ENCODE measurements at regions not wholly inside any gene's neighbourhood (a gene's known extent, or its start where the extent isn't known, plus 50 kb on each side); places are given as distances from the start of the nearest gene placed in this dataset.

DNA sequence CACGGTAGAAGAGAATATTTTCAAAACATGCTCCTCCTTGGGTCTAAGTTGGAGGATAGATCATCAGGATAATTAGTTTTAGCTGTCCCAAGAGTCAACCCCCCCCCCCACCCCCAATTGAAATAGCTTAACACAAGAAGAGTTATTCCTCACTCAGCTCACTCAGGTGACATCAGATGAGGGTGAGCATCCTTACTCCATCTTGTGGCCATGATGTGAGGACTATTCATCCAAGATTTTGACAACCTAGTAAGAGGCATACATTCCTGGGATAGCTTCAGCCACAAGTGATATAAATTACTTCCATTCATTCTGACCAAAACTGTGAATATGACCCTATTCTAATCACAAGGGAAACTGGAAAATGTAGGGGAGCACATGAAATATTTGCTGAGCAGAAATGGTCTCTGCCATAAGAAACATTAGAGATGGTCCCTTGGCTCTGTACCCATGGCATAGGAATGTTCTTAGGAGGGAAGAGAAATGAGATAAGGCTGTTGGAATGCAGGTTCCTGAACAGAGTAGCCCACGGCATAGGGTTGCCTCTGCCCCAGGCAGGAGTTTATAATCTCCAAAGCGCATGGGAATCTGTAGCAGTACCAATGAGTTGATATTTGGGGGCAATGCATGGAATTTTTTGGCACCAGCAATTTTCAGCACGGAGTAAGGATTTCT, 257.2 kb downstream of the CYRIA start:
- DNase-seq = no peak

GRCh38 chr2:16407358-16407757, 258.3 kb downstream of the CYRIA start:
- DNase-seq = no peak

GRCh38 chr2:16406496-16407289, 258.9 kb downstream of the CYRIA start:
- no peak for DNase-seq

- no peak for DNase-seq
Measured at GRCh38 chr2:16405551-16405950, 260.1 kb downstream of the CYRIA start.

DNA sequence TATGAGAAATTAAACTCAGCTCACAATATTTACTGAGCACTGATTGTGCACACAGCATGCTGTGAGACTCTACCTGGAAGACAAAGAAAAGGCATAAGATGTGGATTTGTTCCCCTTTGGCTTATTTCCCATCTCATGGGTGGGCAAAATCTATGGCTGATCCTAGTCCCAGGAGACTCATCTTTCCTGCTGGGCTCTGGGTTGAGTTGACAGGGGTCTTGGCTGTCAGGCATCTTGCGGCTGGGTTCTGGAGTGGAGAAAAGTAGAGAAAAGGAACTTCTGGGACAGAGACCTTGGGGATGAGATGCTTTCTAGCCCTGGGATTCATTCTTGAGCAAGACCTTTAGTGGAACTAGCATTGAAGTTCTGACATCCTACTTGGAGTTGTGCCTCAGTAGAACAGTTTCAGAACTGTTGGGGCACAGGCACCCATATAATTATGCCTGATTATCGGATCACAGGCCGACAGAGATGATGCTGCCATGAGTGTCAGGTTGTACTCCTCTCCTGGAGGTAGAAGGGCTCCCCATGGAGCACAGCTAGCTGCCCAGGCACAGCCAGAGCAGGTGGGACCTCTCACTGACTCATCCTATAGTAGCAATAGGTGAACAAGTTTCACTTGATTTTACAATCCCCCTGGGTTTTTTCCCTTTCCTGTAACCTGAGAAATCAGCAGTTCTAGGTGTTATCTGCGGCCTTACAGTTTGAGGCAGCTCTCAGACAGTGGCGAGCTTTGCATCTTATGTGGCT, 260.9 kb downstream of the CYRIA start:
- DNase-seq = no peak

DNA sequence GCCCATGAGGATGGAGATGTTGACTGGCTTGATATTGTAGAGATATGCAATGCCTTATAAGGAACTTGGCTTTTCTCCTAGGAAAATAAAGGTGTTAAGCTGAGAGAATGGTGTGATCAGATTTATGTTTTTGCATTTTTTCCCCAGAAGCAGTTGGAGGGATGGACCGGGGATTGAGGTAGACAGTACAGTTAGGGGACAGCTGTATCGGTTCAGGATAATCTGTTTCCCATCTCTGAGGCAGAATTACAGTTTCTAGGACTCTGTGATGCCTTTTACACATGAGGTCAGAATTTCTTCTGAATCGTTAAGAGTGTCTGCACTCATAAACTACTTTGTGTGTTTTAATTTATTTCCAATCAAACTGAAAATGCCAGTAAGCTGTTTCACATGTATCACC, 261.5 kb downstream of the CYRIA start:
- no peak for DNase-seq

GRCh38 chr2:16402891-16403290, 262.7 kb downstream of the CYRIA start:
- DNase-seq = no peak

DNA sequence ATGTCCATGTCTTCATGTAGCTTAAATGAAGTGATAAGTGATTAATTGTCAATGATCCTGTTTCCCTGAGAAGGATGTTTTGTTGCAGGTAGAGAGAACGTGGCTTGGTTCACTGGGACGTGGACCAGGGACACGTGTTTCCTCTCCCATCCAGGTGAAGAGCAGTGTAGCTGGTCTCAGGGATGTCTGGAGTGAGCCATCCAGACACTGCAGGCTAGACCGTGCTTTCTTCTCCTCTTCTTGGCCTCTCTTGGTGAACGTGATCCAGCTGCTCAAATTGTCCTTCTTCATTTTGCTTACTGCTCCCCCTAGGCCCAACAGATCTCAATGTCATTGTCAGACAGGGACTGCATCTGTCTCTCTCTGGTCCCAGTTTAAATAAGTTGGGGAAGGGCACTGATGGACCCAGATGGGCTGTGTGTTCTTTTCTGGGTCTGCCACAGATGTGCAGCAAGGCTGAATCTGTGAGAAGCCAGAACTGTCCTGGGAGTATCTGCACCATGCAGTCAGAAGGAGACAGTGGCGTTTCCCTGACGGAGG, 263.8 kb downstream of the CYRIA start:
- DNase-seq = no peak

DNA sequence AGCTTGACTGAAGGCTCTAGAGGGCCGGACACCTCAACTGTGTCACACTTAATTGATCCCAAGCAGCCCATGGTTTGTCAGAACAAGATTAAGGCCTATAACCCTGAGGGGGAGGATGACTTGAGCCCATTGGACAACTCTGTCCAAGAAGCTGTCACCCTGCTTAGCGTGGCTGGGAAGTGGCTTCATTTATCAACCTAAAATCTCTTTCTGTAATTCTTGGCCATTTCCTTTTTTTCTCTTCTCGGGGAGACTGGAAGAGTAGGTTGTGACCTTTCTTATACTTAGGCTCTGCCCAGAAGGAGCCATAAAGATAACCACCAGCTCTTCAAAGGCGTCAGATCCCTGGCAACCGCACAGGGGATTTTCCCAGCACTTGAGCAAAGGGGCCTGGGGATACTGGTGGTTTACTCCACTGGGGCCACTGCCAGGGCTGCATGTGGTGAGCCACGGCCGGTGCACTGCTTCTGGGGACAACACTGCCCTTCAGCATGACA, 265.5 kb downstream of the CYRIA start:
- DNase-seq = no peak

DNA sequence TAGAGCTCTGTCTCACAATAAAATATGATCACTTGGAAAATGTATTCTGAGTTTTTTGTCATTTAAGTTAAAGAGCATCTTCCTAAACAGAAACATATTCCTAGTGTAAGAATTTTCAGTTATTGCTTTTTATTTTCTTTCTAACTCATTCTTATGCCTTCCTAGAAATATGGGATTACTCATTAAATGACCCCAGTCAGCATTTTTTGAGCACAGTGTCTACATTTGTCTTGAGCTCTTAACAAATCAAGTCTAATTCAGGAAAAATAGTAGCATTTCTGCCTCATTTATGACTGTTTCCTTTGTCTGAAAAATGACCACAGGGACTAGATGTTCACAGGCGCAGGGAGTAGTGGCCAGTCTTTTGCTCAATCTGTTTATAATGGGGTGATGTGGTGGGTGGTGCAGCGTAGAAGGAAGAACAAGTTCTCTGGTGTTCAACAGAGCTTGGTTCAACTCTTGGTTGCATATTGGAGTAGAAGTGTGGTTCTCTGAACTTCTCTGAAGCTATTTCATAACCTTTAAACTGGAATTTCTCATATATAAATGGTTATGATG, 267.1 kb downstream of the CYRIA start:
- no peak for DNase-seq

- no peak for DNase-seq
Measured at GRCh38 chr2:16397681-16398475, 267.8 kb downstream of the CYRIA start.

DNA sequence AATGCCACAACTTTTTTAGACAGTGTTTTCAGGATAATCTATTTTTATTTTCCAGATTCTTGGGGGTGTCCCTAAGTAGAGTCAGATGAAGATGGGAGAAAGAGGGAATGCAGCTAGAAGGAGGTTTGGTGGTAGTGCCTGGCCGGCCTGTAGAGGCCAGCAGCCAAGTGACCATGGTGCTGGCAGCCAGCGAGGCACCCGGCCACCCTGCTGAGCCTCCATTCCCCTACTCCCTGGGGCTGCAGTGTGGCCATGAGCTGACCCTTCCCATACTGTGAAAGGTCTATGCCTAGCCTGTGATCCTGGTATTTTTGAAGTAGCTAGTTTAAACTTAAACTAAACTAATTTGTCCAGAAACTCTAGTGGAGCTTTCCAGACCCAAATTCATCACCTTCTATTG, 268.6 kb downstream of the CYRIA start:
- no peak for DNase-seq

DNA sequence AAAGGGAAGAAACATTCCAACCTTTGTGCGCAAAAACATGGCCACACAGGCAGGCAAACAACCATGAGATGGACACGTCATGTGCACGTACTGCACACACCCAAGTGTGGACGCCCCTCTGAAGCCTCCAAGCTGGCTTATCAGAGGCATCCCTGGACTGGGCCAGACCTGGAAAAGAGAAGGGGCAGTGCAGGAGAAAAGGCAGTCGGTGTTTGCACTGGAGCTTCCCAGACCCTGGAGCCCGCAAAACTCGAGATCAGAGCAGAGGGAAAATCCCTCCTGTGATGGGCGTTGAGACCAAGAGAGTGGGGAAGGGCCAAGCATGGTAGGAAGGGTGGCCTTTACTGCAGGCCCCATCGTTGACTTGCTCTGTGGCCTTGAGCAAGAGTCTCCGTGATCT, 269.5 kb downstream of the CYRIA start:
- DNase-seq = no peak

GRCh38 chr2:16395601-16396000, 270.0 kb downstream of the CYRIA start:
- no peak for DNase-seq

DNA sequence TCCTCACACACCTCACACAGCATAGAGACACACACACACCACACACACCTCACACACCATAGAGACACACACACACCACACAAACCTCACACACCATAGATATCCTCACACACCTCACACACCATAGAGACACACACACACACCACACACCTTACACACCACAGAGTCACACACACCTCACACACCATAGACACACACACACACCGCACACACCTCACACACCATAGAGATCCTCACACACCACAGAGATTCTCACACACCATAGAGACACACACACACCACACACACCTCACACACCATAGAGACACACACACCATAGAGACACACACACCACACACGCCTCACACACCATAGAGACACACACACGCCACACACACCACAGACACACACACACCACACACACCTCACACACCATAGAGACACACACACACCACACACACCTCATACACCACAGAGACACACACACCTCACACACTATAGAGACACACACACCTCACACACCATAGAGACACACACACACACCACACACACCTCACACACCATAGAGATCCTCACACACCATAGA, 270.6 kb downstream of the CYRIA start:
- no peak for DNase-seq

GRCh38 chr2:16394072-16394985, 271.3 kb downstream of the CYRIA start:
- no peak for DNase-seq

DNA sequence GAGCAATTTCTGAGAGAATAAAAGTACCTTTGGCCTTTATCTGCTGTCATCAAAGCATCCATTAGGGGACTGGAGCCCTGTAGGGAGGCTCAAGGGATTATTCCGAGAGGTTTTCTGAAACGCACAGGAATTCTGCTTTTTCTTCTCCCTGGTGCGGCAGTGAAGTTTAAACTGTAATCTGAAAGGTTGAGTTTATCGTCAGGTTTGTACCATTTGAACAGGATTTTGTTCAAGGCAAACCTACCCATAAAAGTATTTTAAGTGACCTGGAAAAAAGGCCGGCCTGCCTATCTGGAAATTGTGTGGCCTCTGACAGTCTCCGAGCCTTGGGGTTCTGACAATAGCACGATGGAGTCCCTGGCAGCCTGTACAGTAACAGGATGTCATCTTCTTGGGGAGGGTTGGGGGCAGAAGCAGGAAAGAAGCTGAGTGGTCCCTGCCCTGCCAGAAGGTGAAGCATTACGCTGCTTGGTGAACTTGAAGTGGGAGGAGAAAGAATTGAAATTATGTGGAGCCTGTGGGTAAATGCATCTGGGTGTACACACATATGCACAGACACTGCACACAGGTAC, 272.0 kb downstream of the CYRIA start:
- no peak for DNase-seq

DNA sequence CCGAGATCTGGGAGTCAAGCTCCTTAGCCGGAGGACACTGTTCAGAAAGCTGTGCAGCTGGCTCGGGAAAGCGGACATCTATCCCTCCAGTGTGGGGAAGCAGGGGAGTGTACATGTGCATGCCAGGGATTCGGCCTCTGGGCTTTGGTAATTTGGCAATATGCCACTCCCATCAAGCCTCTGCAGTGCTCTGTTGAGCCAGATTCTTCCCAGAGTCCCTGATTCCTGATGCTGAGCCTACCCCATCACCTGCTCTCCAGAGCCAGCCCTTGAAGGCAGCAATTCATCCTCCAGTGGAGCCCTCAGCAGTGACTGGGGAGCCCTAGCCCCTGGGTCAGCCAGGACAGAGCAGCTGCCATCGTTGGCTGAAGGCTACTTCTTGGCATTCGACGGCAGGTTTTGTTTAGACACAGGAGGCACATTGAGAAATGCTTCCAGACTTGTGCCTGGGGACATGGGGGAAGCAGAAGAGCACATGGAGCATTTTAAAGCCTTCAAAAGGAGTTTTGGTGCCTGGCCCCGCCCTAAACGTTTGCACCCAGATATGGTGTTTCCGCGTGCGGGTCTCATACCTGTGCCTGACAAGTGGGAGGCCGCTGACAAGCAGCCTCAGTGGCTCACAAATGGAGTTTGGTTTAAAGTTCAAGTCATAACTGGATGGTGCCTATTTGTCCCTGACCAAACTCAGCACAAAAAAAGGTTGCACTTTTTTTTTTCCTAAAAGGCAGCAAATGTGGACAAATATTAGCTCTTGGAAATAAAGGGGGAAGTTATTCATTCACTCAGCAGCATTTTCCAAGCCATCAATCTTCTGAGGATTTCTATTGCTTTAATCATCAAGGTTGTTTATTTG, 272.8 kb downstream of the CYRIA start:
- no peak for DNase-seq

DNA sequence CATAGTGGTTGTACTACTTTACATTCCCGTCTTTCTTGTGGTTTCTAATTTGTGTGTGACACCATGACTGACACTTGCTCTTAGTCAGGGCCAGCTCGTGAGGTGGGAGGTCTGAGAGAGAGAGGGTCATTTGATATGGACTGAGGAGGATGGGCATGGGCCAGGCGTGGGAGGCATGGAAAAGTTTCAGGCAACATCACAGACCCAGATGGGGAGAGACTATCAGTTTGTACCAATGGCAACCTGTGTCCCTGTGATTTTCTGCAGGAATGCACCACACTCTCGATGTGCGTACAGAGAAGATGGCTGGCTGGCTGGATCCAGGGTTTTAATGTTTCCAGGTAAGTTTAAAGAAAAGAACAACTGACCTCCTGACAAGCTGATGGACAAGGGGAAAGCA, 273.6 kb downstream of the CYRIA start:
- DNase-seq = no peak
